ENCODE measurements at regions not wholly inside any gene's neighbourhood (a gene's known extent, or its start where the extent isn't known, plus 50 kb on each side); places are given as distances from the start of the nearest gene placed in this dataset.
"Not testable (repeated sequence)": the region's sequence is repeated elsewhere in the genome, so short reads cannot be mapped to it uniquely, and the experiment has no call there.

DNA sequence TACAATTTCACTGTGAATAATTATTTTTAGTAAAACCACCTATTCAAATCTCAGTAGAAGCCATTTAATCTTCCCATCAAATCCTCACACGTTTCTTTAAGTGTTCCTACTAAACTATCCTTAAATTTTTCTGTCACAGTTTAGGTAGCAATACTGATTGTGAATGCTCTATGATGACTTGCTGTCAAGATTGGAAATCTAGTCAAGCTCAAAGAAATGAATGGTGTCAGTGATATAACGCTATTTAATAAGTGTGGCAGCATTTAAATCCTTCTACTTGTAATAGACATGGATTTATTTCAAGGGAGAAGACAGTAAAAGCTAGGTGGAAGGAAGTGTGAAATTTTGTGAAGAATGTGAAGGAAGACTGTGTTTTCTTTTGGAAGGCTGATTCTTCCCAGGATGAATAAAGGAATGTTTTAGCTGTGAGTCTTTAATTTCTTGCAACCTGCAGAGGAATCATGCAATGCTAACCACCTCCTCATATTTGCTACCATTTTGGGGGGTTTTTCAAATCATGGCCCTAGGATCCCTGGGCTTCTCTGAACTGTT is 936.7 kb upstream of the NEGR1 start:
- no peaks in the 10 kb centered on the region for H3K4me1 ChIP-seq
- H3K27me3 ChIP-seq, result no peaks in the 10 kb centered on the region
- H3K36me3 ChIP-seq, result no peaks in the 10 kb centered on the region
- DNase-seq, result no peak
- no peak overlapping the region for H3K27ac ChIP-seq
- H3K9me3 ChIP-seq, result peaks cover 0 to 24% (median 0%) of the 10 kb centered on the region in 11 donors
- WGBS, 2 donors, result 47 to 53% methylated on average over 2 of the region's 2 CpGs
- no peak overlapping the region for H3K4me3 ChIP-seq
- TF ChIP-seq, protein P1, sequence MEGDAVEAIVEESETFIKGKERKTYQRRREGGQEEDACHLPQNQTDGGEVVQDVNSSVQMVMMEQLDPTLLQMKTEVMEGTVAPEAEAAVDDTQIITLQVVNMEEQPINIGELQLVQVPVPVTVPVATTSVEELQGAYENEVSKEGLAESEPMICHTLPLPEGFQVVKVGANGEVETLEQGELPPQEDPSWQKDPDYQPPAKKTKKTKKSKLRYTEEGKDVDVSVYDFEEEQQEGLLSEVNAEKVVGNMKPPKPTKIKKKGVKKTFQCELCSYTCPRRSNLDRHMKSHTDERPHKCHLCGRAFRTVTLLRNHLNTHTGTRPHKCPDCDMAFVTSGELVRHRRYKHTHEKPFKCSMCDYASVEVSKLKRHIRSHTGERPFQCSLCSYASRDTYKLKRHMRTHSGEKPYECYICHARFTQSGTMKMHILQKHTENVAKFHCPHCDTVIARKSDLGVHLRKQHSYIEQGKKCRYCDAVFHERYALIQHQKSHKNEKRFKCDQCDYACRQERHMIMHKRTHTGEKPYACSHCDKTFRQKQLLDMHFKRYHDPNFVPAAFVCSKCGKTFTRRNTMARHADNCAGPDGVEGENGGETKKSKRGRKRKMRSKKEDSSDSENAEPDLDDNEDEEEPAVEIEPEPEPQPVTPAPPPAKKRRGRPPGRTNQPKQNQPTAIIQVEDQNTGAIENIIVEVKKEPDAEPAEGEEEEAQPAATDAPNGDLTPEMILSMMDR (IDR thresholded peaks at IDR 0.05), result no peak
- ATAC-seq, result no peak
- intact Hi-C loops (cut with DNase I), result no loop called here

DNA sequence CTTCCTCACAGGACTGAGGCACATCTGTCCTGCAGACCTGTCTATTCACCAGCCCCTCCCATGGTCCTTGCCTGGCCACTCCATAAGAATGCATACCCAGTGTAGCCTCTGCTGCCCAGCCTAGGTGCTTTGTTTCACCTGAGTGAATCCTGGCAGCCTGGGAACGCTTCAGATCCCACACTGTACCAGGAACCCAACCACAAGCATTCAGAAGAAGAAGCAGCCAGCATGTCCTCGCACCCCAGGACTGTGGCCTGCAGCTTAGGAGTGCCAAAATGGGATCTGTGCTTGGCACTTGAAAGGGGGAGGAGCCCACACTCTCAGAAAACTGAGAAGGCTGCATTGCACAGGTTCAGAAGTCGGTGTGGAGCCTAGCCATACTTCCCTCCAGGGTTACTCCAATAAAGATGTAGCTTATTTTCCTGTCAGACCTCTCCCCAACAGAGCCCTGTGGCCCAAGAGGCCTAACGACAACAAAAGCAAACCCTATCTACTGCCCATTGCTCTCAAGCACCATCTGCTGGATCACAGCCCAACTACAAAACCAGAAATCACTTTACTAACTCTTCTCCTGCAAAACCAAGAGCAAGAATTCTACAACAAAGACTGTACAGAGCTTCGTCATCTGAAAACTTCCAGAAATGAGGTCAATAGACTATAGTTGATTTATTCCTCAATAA is 923.1 kb upstream of the NEGR1 start:
- Histone ChIP-seq H3K27me3 (no peaks in the 10 kb centered on the region), H3K4me3 (no peak overlapping the region), H3K36me3 (no peaks in the 10 kb centered on the region), H3K4me1 (no peaks in the 10 kb centered on the region), H3K27ac (no peak overlapping the region), H3K9me3 (peaks cover 0 to 22% (median 0%) of the 10 kb centered on the region in 11 donors)
- ATAC-seq, result no peak
- DNase-seq, result no peak
- WGBS, 2 donors, result 60 to 64% methylated on average over 5 of the region's 5 CpGs
- intact Hi-C loops (cut with DNase I), result no loop called here
- TF ChIP-seq, protein P1 (IDR thresholded peaks at IDR 0.05), result no peak

DNA sequence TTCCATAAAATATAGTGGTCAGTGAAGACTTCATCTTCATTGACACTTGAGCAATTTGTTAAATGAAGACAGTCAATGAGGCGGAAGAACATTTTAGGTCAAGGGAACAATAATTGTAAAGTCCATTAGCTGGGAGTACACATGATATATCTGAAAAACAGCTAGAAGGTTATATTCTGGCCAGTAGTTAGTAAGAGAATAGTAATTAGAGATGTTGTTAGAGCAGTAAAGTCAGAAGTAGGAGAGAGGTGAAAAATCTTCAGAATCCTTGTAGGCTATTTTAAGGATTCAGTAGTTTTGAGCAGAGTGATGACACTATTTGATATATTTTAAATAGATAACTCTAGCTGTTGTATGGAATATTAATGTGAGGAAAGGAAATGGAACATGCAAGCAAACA is 915.6 kb upstream of the NEGR1 start:
- ATAC-seq, result no peak
- Histone ChIP-seq H3K27ac (no peak overlapping the region), H3K4me3 (no peak overlapping the region), H3K9me3 (peaks cover 0 to 20% (median 0%) of the 10 kb centered on the region in 11 donors), H3K27me3 (no peaks in the 10 kb centered on the region), H3K36me3 (no peaks in the 10 kb centered on the region), H3K4me1 (no peaks in the 10 kb centered on the region)
- no peak for DNase-seq
- TF ChIP-seq, protein P1 (IDR thresholded peaks at IDR 0.05), result no peak
- intact Hi-C loops (cut with DNase I), result no loop called here
- WGBS, 2 donors, result 93 to 98% methylated on average over 1 of the region's 1 CpG

DNA sequence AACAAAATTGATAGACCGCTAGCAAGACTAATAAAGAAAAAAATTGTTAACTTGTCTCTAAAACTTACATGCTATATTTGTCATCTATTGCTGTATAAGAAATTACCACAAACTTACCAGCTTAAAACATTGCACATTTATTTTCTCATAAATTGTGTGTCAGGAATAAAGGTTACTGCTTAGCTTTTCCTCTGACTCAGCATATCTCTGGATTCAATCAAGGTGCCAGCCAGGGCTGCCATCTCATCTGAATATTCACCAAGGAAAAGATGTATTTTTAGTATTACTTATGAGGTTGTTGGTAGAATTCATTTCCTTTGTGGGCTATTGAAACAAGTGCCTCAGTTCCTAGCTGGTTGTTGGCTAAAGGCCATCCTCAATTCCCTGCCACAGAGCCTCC is 912.6 kb upstream of the NEGR1 start:
- H3K4me3 ChIP-seq, result no peak overlapping the region
- H3K27ac ChIP-seq, result no peak overlapping the region
- no peaks in the 10 kb centered on the region for H3K36me3 ChIP-seq
- peaks cover 0 to 20% (median 0%) of the 10 kb centered on the region in 11 donors for H3K9me3 ChIP-seq
- 90 to 94% methylated on average over 1 of the region's 1 CpG for WGBS, 2 donors
- ATAC-seq (no peak), DNase-seq (no peak)
- no peaks in the 10 kb centered on the region for H3K27me3 ChIP-seq
- H3K4me1 ChIP-seq, result no peaks in the 10 kb centered on the region
- TF ChIP-seq, protein P1 (IDR thresholded peaks at IDR 0.05), result no peak
- intact Hi-C loops (cut with DNase I), result no loop called here

DNA sequence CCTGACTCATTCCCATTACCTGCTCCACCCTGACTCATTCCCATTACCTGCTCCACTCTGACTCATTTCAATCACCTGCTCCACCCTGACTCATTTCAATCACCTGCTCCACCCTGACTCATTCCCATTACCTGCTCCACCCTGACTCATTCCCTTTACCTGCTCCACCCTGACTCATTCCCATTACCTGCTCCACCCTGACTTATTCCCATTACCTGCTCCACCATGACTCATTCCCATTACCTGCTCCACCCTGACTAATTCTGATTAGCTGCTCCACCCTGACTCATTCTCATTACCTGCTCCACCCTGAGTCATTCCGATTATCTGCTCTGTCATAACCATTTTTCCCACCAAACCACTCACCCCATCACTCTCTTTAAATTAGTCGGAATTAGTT is 901.2 kb upstream of the NEGR1 start:
- H3K27me3 ChIP-seq; H3K36me3 ChIP-seq; H3K9me3 ChIP-seq; H3K27ac ChIP-seq; ATAC-seq; H3K4me1 ChIP-seq; H3K4me3 ChIP-seq; intact Hi-C loops (cut with DNase I); DNase-seq: not testable (repeated sequence)
- 79 to 90% methylated on average over 2 of the region's 2 CpGs for WGBS, 2 donors
